NT2/D1 (cell line): ENCODE measurements at regions not wholly inside any gene's neighbourhood (a gene's known extent, or its start where the extent isn't known, plus 50 kb on each side); places are given as distances from the start of the nearest gene placed in this dataset.

Experiments
- SUZ12 ChIP-seq: IDR thresholded peaks from 2 replicates; pipeline ENCODE4 v1.6.1; 2011; ENCODE audit not compliant: insufficient read length, insufficient read depth; ENCODE audit errors: extremely low read depth
- YY1 ChIP-seq: IDR thresholded peaks from 2 replicates; pipeline ENCODE4 v1.6.1; 2011; ENCODE audit not compliant: insufficient read length, insufficient read depth
- ZNF274 ChIP-seq: IDR thresholded peaks from 2 replicates; pipeline ENCODE4 v1.6.1; 2011; ENCODE audit warnings: mild to moderate bottlenecking, low read depth, low read length

DNA sequence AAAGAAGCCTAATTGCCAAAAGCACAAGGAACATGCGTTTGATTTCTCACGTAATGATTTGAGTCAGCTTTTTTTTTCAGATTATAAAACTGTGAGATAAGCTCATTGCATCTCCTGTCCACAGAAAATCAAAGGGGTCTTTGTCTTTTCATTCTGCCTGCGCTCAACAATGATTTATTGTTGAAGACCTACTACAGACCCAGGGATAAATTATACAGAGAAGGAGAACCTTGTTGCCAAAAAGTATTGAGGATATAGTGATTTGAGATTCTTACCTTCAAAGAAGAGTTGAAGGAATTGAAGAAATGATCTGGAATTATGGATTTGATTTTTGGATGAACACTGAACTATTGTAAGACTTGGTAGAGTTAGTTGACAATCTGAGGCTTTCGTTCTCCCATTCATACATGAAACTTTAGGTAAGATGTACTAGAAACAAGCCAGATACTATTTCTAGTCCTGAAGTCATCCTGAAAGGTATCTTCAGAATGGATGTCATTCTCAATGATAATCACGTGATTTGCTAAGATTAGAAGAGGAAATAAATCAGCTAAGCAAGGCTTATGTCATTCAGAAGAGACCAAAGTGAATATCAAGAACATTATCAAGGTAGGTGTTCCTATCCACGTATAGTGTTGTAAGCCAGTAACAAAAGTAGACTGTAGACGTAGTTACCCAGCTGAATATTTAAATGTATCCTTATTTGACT lies 71.1 kb upstream of the SCOC start:
- TF ChIP-seq ZNF274 (no peak), SUZ12 (no peak), YY1 (no peak)
